CD4-positive, alpha-beta T cell (primary cell): ENCODE measurements at regions not wholly inside any gene's neighbourhood (a gene's known extent, or its start where the extent isn't known, plus 50 kb on each side); places are given as distances from the start of the nearest gene placed in this dataset.

Experiments used
- ATAC-seq: fragments of 200-7000 bp; cut with Tn5 transposase; one replicate; pipeline ENCODE4 v1.10.0; 2022; ENCODE audit warnings: mild to moderate bottlenecking; ENCODE audit not compliant: poor library complexity
- CTCF ChIA-PET: fragments of 350-600 bp; sonication (Branson Sonifier 250); formaldehyde crosslinking; loops from one replicate; lab custom pipeline; 2021; ENCODE audit warnings: antibody characterized with exemption, inconsistent platforms; lab: Charles Lee
- POLR2A ChIA-PET: fragments of 350-600 bp; sonication (Branson Sonifier 250); formaldehyde crosslinking; loops from one replicate; lab custom pipeline; 2021; ENCODE audit warnings: antibody characterized with exemption, inconsistent platforms; lab: Charles Lee
- DNase-seq, 14 experiments: peaks; one replicate each; pipeline ENCODE4 v3.0.0-alpha.2; 2013 to 2020; ENCODE audit warnings: mixed read lengths in 2 of 14
- H3K27ac ChIP-seq, 2 donors: one replicate each; pipeline versions ENCODE4 v1.5.1 to v1.7.0; 2013; ENCODE audit warnings: low read length in 2 of 2, low read depth in 1 of 2, mild to moderate bottlenecking in 1 of 2
- H3K27me3 ChIP-seq, 2 experiments: 1 replicate in 1 of 2; 2 replicates in 1 of 2; pipeline versions ENCODE4 v1.6.1 to v1.7.0; 2013; ENCODE audit warnings: low read length in 2 of 2, control low read depth in 1 of 2, mild to moderate bottlenecking in 1 of 2, moderate library complexity in 1 of 2; ENCODE audit not compliant: insufficient read depth in 2 of 2, control insufficient read depth in 1 of 2
- H3K36me3 ChIP-seq: one replicate; pipeline ENCODE4 v1.6.1; 2013; ENCODE audit warnings: low read length, control low read depth; ENCODE audit not compliant: insufficient read depth
- H3K4me1 ChIP-seq: one replicate; pipeline ENCODE4 v1.6.1; 2013; ENCODE audit warnings: low read length, control low read depth; ENCODE audit not compliant: insufficient read depth
- H3K4me3 ChIP-seq: one replicate; pipeline ENCODE4 v1.5.1; 2013; ENCODE audit warnings: mild to moderate bottlenecking, low read length, moderate library complexity
- H3K9me3 ChIP-seq, 2 experiments: 1 replicate in 1 of 2; 2 replicates in 1 of 2; pipeline versions ENCODE4 v1.6.1 to v1.7.0; 2013; ENCODE audit warnings: low read length in 2 of 2, mild to moderate bottlenecking in 2 of 2, control low read depth in 1 of 2, moderate library complexity in 1 of 2; ENCODE audit not compliant: control insufficient read depth in 1 of 2, insufficient read depth in 1 of 2
- H3K27ac Mint-ChIP-seq: one replicate; pipeline ENCODE4 v1.8.0; 2020; ENCODE audit warnings: mixed read lengths
- H3K27me3 Mint-ChIP-seq: one replicate; pipeline ENCODE4 v1.8.0; 2021; ENCODE audit warnings: mixed read lengths
- H3K36me3 Mint-ChIP-seq: one replicate; pipeline ENCODE4 v1.8.0; 2021; ENCODE audit warnings: low read depth, mixed read lengths
- H3K4me1 Mint-ChIP-seq: one replicate; pipeline ENCODE4 v1.8.0; 2021; ENCODE audit warnings: low read depth, mixed read lengths
- H3K4me3 Mint-ChIP-seq: one replicate; pipeline ENCODE4 v1.8.0; 2020; ENCODE audit warnings: mild to moderate bottlenecking, mixed read lengths
- H3K9me3 Mint-ChIP-seq: one replicate; pipeline ENCODE4 v1.8.0; 2020; ENCODE audit warnings: mixed read lengths
- CTCF ChIP-seq: fragments of 200-600 bp; IDR thresholded peaks from one replicate; pipeline ENCODE4 v1.8.0; 2022; ENCODE audit warnings: antibody characterized with exemption, mild to moderate bottlenecking
- intact Hi-C, 2 experiments: fragments of 100-400 bp; cut with DNase I in 1 of 2; cut with micrococcal nuclease in 1 of 2; formaldehyde crosslinking; loops; one replicate each; pipeline versions ENCODE4 v1.15.1 to v1.9.0; 2023 to 2025; cut with DNase I, micrococcal nuclease

- no peak for TF ChIP-seq CTCF
- no peak overlapping the region for H3K27ac Mint-ChIP-seq
- peaks cover 29% of the 10 kb centered on the region for H3K36me3 Mint-ChIP-seq
- DNase-seq (no peak), ATAC-seq (no peak)
- Histone ChIP-seq H3K4me3 (no peak overlapping the region), H3K27me3 (no peaks in the 10 kb centered on the region), H3K9me3 (peaks cover 4 to 32% of the 10 kb centered on the region in 2 experiments), H3K36me3 (no peaks in the 10 kb centered on the region), H3K27ac (no peak overlapping the region), H3K4me1 (no peaks in the 10 kb centered on the region)
- intact Hi-C loops: no loop called here
- CTCF ChIA-PET: no interaction called here
- H3K27me3 Mint-ChIP-seq: no peaks in the 10 kb centered on the region
- no peak overlapping the region for H3K4me3 Mint-ChIP-seq
- H3K4me1 Mint-ChIP-seq: no peaks in the 10 kb centered on the region
- peaks cover 16% of the 10 kb centered on the region for H3K9me3 Mint-ChIP-seq
- POLR2A ChIA-PET: no interaction called here
Measured at GRCh38 chr6:130274007-130274406, 51.3 kb upstream of the SAMD3 start.
